Fibroblast of skin of right quadriceps (primary cell): ENCODE measurements at regions not wholly inside any gene's neighbourhood (a gene's known extent, or its start where the extent isn't known, plus 50 kb on each side); places are given as distances from the start of the nearest gene placed in this dataset.
"Not testable (repeated sequence)": the region's sequence is repeated elsewhere in the genome, so short reads cannot be mapped to it uniquely, and the experiment has no call there.

ENCODE experiments used
- DNase-seq: peaks from one replicate; pipeline ENCODE4 v3.0.0-alpha.2; 2013

DNA sequence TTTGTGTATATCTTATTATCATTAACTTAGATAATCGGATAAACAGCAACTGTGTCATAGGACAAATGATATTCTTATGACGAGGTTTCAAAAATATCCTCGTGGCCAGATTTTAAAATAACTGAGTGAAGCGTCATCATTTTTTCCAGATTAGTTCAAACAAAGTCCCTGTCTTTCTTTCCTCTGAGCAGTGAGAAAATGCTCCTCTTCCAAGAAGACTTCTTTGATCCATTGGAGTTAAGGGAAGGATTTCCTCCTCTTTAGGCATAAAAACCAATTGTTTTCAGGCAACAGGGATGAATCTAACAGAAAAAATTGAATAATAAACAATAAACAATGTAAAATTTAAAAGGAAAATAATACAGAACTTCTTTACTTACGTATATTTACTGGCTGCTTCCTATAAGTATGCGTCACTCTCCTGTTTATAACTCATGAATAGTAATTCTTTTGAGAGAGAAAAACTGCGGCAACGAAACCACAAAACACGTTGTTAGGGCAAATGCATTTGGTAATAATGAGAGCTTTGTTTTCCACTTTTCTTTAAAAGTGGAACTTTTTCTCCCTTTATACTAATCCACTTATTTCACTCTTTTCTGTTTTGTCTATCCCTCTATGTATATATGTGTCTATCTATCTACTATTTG is 419.4 kb upstream of the ONECUT1 start:
- DNase-seq = no peak

DNA sequence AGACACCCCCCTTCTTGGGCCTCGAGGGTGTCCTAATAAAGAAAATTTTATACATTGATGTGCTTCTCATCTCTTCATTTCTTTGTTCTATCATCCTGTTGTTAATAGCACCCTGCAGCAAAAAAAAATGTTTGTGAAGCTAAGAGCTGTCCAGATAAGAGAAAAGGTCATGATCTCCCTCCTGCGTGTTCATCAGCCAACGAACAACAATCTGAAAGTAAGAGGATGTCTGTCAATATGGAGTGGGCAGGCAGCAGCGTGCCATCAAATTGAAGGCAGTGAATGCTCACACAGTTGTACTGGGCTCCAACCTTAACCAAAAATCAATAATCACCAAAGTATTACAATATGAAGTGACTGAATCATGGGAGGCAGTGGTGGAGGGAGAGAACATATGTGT is 418.6 kb upstream of the ONECUT1 start:
- no peak for DNase-seq

DNA sequence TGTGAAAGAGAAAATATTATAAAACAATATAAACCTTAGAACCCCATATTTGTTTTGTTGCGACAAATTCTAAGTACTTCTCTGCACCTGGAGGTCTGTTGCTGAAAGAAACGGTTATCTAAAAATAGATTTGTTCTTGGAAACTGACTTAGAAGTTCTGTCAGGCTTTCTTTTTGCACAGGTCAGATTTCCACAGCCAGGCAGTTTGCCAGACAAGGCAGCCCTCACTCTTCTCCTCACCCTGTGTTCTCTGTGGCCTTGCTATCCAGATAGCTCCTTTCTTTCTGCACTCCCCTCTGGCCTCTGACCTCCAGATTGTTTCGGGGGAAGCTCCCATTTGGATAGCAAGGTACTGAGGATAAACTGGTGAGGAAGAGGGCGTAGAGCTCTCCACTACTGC is 413.3 kb upstream of the ONECUT1 start:
- DNase-seq = no peak

DNA sequence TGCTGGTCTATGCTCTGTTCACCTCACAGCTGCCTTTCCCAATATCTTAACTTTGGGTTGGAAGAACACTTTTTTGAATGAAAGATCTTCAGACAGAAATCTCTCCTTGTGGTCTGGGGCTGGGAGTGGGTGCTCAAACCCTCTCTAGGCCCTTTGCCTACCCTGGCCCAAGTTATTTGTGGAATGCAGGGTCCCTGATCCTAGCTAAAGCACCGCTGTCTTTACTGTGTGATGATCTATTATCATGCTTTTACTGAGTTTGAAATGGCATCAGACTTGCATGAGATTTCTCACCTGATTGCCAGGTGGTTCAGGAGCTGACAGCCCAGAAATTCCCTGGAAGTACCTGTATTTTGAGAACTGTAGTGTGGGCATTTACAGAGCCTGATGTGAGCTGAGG is 412.7 kb upstream of the ONECUT1 start:
- no peak for DNase-seq

DNA sequence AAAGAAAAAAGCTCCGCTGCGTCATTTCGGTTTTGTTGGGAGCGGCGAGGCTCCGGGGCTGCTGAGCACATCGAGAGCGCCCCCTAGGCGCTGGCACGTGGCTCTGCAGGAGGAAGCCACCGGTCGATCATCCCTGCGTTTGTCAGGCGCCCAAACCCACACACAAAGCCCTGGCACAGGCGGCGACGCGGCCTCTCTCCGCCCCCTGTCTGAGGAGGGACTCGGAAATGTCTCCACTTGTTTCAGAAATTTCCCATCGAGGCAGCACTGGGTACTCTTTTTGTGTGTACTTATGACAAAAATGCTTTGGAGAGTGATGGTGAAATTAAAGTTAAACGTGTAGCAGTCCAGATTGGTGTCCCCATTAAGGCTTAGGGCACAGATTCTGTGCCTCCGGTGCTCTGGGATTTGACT is 407.3 kb upstream of the ONECUT1 start:
- peak; percentile 17 for DNase-seq

DNA sequence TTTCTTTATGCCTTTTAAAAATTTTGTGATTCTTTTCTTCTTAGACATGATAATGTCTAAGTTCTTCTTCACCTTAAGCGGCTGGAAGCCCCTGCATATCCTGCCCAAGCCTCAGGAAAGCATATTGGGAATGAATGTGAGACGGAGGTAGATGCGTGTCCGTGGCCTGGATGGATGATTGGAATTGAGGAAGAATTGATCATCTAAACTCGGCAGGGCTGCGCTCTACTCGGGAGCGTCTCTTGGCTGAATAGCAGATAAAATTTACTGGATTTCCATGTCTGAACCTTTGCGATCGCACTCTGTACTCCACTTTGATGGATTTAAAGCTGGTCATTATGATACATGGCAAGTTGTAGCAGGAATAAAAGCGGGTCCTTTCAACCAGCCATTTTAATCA is 406.7 kb upstream of the ONECUT1 start:
- no peak for DNase-seq

DNA sequence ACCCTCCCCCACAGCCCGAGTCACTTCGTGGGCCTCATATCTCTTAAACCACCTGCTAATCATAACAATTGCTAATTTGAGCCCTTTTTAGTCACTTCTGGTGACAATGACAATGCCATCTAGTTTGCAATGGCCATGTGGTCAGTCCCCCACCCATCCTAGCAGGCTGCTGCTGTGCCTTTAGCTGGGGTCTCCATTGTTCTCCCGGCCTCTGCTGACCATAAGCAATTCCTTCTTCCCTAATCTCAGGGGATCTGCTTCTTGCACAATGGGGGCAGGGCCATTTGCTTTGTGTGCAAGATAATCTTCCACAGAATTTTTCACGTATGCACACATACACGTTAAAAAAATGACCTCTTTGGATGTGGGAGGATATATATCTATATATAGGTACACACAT is 406.1 kb upstream of the ONECUT1 start:
- DNase-seq = no peak

DNA sequence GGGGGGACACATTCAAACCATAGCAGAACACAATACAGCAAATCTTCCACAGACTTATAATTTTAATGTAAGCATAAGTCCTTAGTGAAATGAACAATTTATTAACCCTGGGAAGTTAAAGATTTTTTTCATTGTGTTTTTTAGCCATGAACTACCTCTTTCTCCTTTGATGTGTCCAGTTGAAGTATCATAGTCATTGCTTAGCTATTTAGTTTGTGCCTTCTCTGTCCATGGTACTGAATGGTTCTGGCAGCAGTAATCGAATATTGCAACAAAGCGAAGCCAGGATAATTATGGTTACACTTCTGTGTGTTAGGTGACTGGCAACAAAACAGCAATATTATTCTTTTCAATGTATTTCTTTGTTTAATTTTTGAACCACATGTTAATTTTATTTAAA is 403.0 kb upstream of the ONECUT1 start:
- DNase-seq = no peak

DNA sequence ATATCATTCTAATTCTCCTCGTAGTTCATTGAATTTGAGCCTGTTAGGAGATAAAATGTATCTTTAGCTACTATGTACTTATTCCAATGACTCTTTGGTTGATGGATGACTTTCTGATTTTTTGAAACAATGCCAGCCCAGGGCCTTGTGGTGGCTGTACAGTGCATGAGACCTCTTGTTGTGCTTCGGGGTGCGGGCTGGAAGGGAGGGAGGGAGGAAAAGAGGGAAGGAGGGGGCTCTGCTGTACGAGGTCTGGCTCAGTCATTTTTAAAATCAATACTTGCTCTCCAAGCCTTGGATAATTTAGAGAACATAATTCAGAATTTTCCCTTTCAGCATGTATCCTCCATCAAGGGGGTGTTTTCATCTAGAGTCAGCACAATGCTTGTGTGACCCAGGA is 399.7 kb upstream of the ONECUT1 start:
- DNase-seq = no peak

DNA sequence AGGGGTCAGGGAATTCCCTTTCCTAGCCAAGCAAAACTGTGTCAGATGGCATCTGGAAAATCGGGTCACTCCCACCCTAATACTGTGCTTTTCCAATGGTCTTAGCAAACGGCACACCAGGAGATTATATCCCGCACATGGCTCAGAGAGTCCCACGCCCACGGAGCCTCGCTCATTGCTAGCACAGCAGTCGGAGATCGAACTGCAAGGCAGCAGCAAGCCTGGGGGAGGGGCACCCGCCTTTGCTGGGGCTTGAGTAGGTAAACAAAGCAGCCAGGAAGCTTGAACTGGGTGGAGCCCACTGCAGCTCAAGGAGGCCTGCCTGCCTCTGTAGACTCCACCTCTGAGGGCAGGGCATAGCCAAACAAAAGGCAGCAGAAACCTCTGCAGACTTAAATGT is 393.3 kb upstream of the ONECUT1 start:
- DNase-seq = not testable (repeated sequence)

DNA sequence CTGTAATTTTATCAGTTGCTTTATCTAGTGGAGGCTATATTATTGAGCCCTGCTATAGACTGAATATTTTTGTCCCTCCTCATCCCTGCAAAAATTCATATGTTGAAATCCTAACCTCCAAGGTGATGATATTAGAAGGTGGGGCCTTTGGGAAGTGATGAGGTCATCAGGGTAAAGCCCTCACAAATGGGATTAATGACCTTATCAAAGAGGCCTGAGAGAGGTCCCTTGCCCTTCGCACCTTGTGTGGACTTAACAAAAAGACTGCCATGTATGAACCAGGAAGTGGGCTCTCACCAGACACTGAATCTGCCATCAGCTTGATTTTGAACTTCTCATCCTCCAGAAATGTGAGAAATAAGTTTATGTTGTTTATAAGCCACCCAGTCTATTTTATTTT is 381.4 kb upstream of the ONECUT1 start:
- DNase-seq = no peak

DNA sequence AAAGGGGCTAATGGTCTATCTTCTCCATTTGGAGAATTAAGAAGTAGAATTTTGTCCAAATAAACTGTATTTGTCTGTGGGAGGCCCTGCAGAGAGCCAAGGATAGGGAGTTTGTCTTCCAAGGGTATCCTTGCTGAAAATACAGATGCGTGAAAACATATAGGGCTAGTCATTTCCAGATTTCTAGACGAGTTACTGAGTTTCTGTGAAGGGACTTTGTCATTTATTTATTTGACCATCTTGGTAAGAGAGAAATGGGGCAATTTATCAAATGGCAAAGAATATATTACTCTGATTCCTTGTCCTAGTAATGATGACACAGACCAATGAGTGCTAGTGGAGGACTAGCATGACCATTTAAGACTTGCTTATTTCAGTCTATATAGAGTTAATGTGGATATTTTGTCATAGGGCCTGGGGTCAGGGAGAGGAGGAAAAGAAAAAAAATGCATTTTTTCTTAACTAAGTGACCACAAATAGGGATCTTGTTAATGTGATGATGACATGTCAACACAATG is 376.6 kb upstream of the ONECUT1 start:
- no peak for DNase-seq

DNA sequence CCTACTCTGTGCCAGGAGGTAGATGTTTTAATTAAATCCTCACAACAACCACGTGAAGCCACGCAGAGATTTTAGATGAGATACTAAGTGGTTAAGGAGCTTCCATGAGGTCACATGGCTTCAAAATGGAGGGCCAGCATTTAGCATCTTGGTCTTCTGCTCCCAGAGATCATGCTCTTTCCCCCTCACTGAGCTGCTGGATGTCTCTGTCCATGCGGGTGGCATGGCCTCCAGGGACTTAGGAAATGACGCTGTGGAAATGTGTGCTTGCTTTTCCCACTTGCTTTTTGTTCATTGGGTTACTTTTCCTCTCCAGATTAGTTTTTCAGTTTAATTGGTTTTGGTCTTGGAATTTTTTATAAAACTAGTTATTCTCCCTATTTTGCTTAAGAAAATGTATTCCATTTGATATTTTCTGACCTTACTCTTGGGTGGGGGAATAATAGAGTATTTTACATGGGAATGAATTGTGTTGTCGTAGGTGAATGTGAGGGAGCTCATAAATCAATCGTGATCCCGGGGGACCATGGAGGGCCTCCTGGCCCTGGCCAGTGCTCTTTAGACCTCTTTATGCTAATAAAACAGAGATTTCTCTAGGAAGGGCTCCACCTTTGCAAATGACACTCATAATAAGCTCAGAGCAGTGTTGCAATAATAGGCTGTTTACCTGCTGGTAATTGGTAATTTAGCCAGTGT is 376.0 kb upstream of the ONECUT1 start:
- no peak for DNase-seq

DNA sequence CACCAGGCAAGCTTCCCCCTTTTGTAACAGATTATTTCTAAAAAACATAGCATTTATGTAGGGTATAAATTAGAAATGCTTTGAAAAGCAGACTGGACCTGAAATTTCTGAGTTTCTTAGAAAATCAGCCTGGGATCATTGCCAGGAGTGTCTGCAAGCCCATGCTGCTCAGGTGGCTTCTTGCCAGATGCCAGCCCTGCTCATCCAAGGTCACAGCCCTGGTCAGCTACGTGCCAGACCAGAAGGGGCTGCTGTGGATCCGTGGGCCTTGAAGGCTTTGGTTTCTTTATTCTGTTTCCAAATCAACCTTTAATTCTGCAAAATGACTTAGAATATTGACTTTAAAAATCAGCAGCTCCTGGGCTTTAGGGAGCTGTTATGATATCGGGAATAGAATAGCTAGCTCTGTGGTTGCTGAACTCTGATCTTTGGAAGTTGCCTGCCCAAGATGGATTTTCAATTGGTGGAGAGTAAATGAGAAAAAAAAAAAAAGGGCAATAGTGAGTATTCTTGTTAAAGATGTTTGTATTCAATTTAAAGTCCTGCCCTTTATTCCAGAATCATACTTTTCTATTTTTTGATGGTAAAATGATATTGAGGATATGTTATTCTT is 370.1 kb upstream of the ONECUT1 start:
- DNase-seq = no peak

DNA sequence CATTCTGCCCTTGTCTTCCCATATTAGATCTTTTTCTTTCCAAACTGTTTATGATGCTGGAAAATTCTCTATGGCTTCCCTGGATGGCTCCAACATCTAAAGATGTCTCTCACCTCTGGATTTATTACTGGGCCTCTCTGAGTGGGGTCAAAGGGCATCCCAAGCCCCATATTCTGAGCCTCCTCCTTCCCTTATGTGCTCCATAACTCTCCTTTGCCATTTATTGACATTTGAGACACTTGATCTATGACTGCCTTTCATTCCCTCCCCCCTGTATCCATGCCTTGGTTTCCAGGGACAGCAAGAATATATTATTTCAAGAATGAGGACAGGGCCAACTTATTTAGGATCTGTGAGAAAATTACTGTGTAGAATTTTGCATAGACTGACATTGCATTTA is 369.3 kb upstream of the ONECUT1 start:
- no peak for DNase-seq

DNA sequence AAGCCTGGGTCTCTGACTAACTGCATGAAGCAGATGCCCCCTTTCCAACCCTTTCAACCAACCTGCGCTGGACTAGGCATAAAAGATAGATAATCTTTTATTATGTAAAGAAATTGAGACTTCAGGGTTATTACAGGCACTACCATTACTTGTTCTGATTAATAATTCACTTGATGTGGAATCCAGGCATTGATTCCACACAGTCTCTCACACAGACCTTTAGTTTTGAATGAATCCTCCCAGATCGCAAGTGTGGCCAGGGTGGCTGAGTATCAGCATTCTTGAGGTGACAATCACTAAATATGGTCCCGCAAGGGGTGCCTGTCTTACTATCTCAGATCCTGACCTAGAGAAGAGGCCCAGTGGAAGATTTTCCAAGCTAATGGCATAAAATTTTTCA is 368.9 kb upstream of the ONECUT1 start:
- no peak for DNase-seq

DNA sequence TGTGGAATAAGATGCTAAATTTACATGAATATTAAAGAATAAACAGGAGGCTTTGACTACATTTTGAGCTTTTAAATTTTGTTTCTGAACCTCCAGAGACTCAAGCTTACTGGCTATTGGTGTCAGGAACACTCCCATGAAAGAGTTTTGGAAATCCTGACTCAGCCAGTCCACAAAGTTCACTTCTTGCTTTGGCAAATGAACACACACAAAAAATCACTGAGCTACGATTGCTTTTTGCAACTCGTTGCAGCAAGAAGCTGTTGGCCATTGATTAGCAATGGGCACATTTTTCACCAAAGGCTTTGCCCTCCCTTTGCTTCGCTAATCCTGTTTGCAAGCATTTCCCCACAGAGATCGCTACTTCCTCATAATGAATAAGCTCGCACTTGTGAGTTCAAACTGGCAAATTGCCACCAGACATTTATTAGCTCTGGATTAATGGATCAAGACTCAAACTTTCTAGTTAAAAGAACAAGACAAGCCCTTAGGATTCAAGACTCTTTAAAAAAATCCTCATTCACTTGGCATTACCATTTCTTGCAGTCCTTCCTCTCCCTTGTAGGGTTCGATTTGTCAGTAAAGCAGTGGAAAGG is 343.2 kb upstream of the ONECUT1 start:
- DNase-seq = no peak

DNA sequence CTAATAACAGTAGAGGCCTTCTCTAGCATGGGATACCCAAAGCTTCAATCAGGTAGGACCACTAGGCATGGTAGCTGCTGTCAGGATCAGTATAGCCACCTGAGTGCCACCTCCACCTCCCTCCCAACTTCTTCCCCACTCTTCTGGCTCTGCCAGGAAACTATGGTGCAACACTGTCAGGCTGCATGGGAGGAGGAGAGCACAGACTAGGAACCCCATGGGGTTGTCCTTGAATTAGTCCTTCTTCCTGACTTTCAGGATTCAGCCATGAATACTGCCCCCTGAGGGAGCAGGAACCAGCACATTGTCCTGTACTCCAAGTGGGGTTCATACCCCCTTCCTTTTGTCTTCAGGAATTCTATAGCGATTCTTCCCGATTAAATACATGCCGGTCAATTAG is 340.8 kb upstream of the ONECUT1 start:
- DNase-seq = no peak

DNA sequence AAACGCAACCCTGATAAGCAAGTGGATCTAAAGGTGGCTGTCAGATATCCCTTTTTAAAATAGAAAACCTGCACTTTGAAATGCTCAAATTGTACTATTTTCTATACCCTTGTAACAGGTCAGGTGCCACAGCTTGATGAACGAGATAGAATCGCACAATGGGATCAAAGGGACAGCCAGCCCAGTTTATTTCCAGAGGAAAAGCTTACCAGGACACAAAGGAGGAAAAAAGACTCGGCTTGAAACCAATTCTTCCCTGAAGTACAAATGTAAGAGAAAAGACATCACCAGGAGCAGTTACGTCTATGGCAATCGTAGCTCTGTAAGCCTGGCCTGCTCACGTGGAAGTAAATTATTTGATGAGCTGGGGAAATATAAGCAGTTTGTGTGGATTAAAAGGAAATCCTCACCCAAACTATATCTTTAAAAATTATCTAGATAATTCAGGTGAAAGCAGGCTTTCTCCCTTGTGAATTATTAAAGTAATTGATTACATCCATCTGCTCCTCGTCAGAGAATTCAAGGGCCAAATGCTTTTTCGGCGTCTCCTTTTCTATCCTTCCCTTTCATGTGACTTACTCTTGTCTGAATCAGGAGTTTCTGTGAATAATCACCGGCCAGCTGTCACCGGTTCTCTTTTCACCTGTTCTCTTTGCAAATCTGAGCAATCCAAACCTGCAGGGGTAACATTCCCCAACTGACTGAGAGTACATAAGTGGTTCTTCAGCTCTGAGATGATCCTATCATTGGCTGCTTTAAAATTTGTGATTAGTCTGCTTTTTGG is 339.2 kb upstream of the ONECUT1 start:
- no peak for DNase-seq

DNA sequence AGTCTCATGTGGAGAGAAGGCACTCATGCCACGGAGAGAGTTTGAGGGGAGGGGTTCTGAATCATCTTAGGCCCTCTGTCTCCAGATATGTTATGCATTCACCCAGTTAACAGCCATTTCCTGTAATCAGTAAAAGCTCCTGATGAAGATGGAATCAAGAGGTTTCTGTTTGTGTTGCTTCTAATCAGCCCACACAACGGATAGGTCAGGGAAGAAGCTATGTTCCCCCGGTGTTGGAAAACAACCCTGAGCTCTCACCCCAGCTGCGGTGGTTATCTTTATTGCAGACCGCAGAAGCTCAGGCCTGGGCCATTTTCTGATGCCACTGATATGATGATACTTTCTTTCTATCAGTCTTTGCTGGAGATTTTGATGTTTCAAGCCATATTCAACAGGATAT is 338.5 kb upstream of the ONECUT1 start:
- no peak for DNase-seq

DNA sequence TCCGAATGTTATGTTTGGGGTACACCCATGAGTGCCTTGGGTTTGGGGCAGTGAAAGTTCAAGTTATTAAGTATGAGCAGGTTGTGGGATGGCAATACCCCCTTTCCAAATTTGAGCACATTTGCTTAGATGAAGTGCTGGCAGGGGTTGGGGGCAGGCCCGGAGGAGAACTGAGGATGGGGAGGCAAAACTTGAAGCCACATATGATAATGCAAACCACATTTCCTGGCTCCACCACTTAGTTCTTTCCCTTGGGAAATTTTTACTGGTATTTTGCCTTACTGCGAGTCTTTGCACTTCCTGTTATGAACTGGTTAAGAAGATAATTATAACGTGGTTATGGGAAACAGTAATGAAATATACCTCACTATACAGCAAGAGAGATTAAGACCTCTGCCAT is 336.0 kb upstream of the ONECUT1 start:
- no peak for DNase-seq

DNA sequence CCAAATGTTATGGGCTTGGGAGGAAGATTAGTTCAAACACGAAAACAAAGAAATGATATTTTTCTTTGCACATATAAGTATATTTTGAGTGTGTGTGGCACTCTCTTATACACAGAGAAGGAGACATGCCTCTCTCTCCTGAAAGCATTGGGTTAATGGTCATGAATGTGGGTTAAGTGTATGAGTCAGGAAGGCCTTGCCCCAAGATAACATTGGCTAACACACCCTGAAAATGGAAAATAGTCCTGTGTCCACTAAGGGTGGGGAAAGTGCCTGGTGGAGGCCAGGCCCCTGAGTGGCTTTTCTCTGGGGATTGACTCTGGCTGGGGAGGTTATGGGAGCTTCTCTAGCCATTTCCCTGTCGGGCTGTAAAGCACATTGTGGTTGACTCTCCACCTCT is 332.7 kb upstream of the ONECUT1 start:
- no peak for DNase-seq

DNA sequence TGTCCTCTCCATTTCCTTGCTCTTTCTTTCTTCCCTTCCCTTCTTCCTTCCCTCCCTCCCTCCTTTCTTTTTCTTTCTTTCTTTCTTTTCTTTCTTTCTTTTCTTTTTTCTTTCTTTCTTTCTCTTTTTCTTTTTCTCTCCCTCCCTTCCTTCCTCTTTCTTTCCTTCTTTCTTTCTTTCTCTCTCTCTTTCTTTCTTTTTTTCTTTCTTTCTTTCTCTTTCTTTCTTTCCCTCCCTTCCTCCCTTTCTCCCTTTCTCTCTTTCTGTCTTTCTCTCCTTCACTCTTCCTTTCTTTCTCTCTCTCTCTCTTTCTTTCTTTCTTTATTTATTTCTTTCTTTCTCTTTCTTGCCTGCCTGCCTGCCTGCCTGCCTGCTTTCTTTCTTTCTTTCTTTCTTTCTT is 326.8 kb upstream of the ONECUT1 start:
- not testable (repeated sequence) for DNase-seq
